Parathyroid adenoma (tissue), 2 donors: ENCODE measurements at regions not wholly inside any gene's neighbourhood (a gene's known extent, or its start where the extent isn't known, plus 50 kb on each side); places are given as distances from the start of the nearest gene placed in this dataset.

Experiments used
- H2AFZ ChIP-seq: fragments of 300-600 bp; sonication (generic); one replicate; pipeline ENCODE4 v1.7.0; 2017; ENCODE audit warnings: antibody characterized with exemption, mild to moderate bottlenecking
- H3K27ac ChIP-seq: fragments of 300-600 bp; sonication (generic); one replicate; pipeline ENCODE4 v1.7.0; 2017
- H3K27me3 ChIP-seq: fragments of 300-600 bp; sonication (generic); one replicate; pipeline ENCODE4 v1.7.0; 2017; ENCODE audit warnings: low read length; ENCODE audit not compliant: control insufficient read depth, insufficient read depth
- H3K36me3 ChIP-seq: fragments of 300-600 bp; sonication (generic); one replicate; pipeline ENCODE4 v1.7.0; 2017; ENCODE audit warnings: low read length; ENCODE audit not compliant: control insufficient read depth, insufficient read depth
- H3K4me1 ChIP-seq: fragments of 300-600 bp; sonication (generic); one replicate; pipeline ENCODE4 v1.7.0; 2017; ENCODE audit warnings: control low read depth
- H3K4me2 ChIP-seq: fragments of 300-600 bp; sonication (generic); one replicate; pipeline ENCODE4 v1.7.0; 2017; ENCODE audit warnings: low read length
- H3K4me3 ChIP-seq: fragments of 300-600 bp; sonication (generic); one replicate; pipeline ENCODE4 v1.7.0; 2017; ENCODE audit warnings: low read depth, low read length
- H3K79me2 ChIP-seq: fragments of 300-600 bp; sonication (generic); one replicate; pipeline ENCODE4 v1.7.0; 2017; ENCODE audit warnings: control low read depth
- H3K9ac ChIP-seq: fragments of 300-600 bp; sonication (generic); one replicate; pipeline ENCODE4 v1.7.0; 2017; ENCODE audit warnings: mild to moderate bottlenecking
- H3K9me3 ChIP-seq: fragments of 300-600 bp; sonication (generic); one replicate; pipeline ENCODE4 v1.7.0; 2017; ENCODE audit warnings: low read length; ENCODE audit not compliant: control insufficient read depth
- TF ChIP-seq, protein P1 (sequence below): fragments of 300-600 bp; sonication (generic); IDR thresholded peaks from one replicate; pipeline ENCODE4 v1.7.0; 2017; ENCODE audit warnings: antibody characterized with exemption, mild to moderate bottlenecking
- donor health status: primary hyperparathyroidism.

DNA sequence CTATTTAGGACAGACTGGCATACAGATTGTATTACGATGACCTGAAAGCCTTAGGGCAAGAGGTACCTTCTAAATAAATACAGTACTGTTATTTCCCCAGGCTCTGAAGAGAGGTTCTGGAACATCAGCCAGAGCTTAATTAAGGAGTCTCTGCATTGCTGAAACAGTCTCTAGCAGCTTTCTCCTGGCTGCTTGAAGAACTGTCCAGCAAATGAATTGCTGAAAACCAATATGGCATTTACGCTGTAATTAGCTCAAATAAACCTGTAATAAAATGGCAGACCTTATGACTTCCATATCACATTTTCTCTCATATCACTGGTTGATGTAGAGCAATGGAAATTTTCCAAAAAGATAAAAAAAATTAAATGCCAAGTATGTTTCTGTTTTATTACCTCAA is 636.3 kb downstream of the GABRG2 start:
- Histone ChIP-seq H3K9me3 (no peaks in the 10 kb centered on the region), H3K79me2 (no peaks in the 10 kb centered on the region), H3K4me2 (no peak overlapping the region), H2AFZ (no peak overlapping the region), H3K9ac (no peak overlapping the region), H3K27ac (no peak overlapping the region), H3K36me3 (no peaks in the 10 kb centered on the region), H3K4me3 (no peak overlapping the region), H3K4me1 (no peaks in the 10 kb centered on the region), H3K27me3 (no peaks in the 10 kb centered on the region)
- TF ChIP-seq, protein P1, sequence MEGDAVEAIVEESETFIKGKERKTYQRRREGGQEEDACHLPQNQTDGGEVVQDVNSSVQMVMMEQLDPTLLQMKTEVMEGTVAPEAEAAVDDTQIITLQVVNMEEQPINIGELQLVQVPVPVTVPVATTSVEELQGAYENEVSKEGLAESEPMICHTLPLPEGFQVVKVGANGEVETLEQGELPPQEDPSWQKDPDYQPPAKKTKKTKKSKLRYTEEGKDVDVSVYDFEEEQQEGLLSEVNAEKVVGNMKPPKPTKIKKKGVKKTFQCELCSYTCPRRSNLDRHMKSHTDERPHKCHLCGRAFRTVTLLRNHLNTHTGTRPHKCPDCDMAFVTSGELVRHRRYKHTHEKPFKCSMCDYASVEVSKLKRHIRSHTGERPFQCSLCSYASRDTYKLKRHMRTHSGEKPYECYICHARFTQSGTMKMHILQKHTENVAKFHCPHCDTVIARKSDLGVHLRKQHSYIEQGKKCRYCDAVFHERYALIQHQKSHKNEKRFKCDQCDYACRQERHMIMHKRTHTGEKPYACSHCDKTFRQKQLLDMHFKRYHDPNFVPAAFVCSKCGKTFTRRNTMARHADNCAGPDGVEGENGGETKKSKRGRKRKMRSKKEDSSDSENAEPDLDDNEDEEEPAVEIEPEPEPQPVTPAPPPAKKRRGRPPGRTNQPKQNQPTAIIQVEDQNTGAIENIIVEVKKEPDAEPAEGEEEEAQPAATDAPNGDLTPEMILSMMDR = no peak

DNA sequence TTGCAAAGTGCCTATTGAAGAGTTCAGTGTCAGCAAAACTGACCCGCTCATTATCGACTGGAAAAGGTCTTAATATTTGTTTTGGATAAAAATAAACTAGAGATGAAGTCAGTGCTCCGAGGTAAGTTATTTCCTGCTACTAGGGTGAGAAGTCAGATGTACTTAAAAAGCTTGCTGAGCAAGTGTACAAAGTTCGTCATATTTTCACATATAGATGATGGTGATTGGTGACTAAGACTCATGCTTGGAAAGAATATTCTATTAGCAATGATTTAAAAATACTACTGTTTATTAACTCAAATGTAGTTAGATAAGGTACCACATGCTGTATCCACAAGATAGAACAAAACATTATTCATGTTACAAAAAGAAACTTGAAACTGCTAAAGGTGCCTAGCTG is 643.7 kb downstream of the GABRG2 start:
- Histone ChIP-seq H3K4me3 (no peak overlapping the region), H3K36me3 (no peaks in the 10 kb centered on the region), H3K4me2 (no peak overlapping the region), H3K27ac (no peak overlapping the region), H3K4me1 (no peaks in the 10 kb centered on the region), H2AFZ (no peak overlapping the region), H3K79me2 (no peaks in the 10 kb centered on the region), H3K9ac (no peak overlapping the region), H3K9me3 (peaks cover 4% of the 10 kb centered on the region), H3K27me3 (no peaks in the 10 kb centered on the region)
- TF ChIP-seq, protein P1 = no peak

DNA sequence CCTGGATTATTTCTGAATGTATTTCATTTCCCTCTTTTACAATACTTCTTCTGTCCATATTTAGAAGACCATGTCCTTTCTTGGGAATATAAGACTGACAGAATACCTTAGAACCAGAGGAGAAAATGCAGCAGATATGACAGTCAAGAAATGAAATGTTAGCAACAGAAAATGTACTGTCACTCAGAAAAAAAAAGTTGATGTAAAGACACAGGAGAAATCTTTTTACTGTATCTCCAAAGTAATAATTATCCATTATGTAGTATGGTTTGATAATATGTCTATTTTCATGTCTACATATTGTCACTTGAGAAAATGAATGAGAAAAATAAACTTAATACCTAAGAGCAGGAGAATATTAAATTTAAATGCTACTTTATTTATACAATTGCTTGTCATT is 652.1 kb downstream of the GABRG2 start:
- Histone ChIP-seq H3K9me3 (no peaks in the 10 kb centered on the region), H3K4me3 (no peak overlapping the region), H3K4me2 (no peak overlapping the region), H3K27ac (no peak overlapping the region), H3K36me3 (no peaks in the 10 kb centered on the region), H2AFZ (no peak overlapping the region), H3K4me1 (no peaks in the 10 kb centered on the region), H3K79me2 (no peaks in the 10 kb centered on the region), H3K9ac (no peak overlapping the region), H3K27me3 (no peaks in the 10 kb centered on the region)
- TF ChIP-seq, protein P1 = no peak

DNA sequence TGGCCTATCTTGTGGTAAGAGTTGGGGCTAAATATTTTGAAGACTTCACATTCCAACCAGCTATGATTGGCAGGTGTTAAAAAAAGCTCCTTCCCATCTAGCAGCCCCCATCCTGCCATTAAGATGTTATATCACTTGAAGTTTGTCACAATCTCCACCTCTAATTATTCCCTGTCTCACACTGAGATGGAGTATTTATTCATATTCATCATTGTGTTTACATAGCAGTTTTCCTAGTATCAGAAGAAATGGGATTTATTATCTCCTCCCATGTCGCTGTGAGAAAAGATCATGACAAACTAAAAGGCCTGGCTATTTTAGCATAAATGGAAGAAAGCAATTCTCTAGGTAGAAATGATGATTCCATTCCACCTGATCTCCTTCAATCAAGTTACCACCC is 653.6 kb downstream of the GABRG2 start:
- Histone ChIP-seq H2AFZ (no peak overlapping the region), H3K27ac (no peak overlapping the region)
- TF ChIP-seq, protein P1 = no peak

DNA sequence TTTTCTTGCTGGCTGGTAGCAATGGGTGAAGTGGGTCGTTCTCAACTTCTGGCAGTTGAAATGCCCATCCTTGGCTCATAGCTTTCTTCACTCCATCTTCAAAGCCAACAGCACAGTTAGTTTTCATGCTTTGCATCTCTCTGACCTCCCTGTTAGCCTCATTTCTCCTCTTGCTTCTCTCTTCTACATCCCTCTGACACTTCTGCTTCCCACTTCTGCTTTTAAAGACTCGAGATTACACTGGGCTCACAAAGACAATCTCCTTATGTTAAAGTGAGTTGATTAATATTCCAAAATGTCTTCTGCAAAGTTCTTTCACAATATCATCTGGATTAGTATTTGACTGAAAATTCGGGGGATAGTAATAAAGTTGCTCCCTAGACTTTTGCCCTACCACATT is 684.8 kb upstream of the CCNG1 start:
- Histone ChIP-seq H3K27me3 (no peaks in the 10 kb centered on the region), H3K9ac (no peak overlapping the region), H3K9me3 (no peaks in the 10 kb centered on the region), H3K79me2 (no peaks in the 10 kb centered on the region), H3K4me1 (no peaks in the 10 kb centered on the region), H3K4me3 (no peak overlapping the region), H3K27ac (no peak overlapping the region), H3K4me2 (no peak overlapping the region), H2AFZ (no peak overlapping the region), H3K36me3 (no peaks in the 10 kb centered on the region)
- TF ChIP-seq, protein P1 = no peak

More for the DNA sequence above, 653.6 kb downstream of the GABRG2 start:
- no peaks in the 10 kb centered on the region for H3K79me2 ChIP-seq
- H3K4me1 ChIP-seq = no peaks in the 10 kb centered on the region
- H3K9ac ChIP-seq = no peak overlapping the region
- H3K4me3 ChIP-seq = no peak overlapping the region
- H3K9me3 ChIP-seq = no peaks in the 10 kb centered on the region
- no peaks in the 10 kb centered on the region for H3K27me3 ChIP-seq
- H3K4me2 ChIP-seq = no peak overlapping the region
- H3K36me3 ChIP-seq = no peaks in the 10 kb centered on the region
